Stimulated activated CD8-positive, alpha-beta memory T cell treated with anti-CD3 and anti-CD28 coated beads, Interleukin-12 subunit alpha, Interleukin-12 subunit beta, amount 100 ng/mL, for 4 hours (primary cell): ENCODE measurements at regions not wholly inside any gene's neighbourhood (a gene's known extent, or its start where the extent isn't known, plus 50 kb on each side); places are given as distances from the start of the nearest gene placed in this dataset.
"Not testable (repeated sequence)": the region's sequence is repeated elsewhere in the genome, so short reads cannot be mapped to it uniquely, and the experiment has no call there.

Experiments used
- DNase-seq: peaks from one replicate; pipeline ENCODE4 v3.0.0-alpha.2; 2020; ENCODE audit warnings: low read depth

DNA sequence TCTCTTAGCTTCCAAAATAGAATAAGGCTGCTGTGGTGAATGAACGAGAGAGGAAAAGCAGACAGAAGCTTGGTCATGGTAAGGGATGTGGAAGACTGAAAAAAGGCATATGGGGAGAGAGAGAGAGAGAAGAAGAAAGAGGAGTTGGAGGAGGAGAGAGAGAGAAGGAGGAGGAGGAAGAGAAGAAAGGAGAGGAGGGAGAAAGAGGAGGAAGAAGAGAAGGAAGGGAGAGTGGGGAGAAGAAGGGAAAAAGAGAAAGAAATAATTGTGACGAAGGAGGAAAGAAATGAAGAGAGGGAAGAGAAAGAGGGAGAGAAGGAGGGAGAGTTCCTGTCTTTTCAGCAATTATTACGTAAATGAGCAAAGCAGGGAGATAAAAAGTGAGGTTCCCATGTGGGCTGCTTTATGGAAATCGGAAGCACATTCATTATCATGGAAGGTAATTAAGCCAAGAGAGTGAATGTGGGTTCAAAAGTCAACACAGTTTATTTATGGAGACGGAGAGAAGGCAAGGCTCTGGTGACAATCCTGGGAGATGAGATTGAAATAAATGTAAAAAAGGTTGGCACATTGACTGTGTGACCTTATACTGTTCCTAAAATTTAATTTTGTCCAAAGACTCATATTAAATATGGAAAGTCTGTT, 611.2 kb downstream of the KIF4B start:
- no peak for DNase-seq

GRCh38 chr5:155625315-155625714, 611.8 kb downstream of the KIF4B start:
- no peak for DNase-seq

DNA sequence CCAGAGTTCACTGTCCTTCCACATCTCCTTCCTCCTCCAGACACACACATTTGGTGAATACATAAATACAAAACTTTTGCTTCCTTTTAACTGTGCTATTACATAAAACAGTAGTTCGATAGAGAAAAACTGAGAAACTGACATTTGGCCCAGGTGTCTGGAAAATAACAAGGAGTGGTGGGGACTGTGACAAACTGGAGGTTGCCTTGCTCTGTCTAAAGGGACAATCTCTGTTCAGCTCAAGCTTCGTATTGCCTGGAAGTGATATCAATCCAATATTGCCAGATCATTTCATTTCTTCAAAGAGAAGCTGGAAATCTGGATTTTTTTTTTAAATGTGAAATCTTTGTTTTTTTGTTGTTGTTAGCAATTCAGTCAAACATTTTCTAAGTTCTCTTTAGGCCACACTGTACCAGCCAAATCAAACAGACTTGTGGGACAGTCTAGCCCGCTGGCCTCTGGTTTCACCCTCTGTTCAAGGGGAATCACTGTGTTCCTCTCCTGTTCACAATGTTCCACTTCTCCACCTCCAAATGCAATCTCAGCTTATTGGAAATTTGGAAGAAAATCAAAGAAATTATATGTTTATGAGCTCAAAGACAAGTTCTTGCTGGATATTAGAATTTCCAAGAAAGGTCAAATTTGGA, 612.5 kb downstream of the KIF4B start:
- no peak for DNase-seq

DNA sequence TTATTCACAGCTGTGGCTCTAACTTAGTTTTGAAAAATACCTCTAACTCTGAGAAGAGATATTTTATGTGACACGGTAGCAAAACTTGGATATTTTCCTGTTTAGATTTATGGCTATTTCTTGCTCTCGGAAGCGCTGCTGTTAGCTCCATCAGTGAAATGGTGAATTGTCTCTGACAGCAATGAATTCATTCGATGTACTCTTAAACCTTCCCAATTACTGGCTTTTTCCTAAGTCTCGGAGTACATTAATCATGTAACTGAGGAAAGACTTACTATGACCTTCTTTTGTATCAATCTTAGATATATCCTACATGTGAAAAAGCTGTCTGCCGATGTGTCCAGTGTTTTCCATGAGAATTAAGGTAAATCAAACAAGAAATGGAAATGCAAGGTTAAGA, 613.0 kb downstream of the KIF4B start:
- no peak for DNase-seq

- no peak for DNase-seq
Observed at GRCh38 chr5:155628346-155628745, 614.8 kb downstream of the KIF4B start.

GRCh38 chr5:155629597-155629996, 616.0 kb downstream of the KIF4B start:
- DNase-seq = no peak

GRCh38 chr5:155631116-155631515, 617.6 kb downstream of the KIF4B start:
- no peak for DNase-seq

- no peak for DNase-seq
Observed at GRCh38 chr5:155633338-155633957, 619.9 kb downstream of the KIF4B start.

DNA sequence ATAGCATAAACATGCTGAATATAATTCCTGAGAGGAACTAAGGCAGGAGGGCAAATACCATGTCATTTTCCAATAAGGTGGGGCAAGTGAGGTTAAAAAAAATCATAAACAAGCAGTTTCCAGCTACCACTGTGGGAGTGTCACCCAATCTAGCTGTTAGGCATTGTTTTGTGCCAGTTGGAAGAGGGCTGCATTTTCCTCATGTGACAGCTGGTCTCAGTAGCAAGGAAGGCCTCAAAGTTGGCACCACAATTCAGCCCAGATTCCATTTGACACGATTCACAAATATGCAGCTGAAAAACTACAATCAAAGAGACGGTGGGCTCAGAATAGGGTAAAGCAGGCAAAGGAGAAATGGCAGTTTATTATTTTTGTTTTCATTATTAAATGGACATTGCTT, 636.1 kb downstream of the KIF4B start:
- DNase-seq = no peak

- DNase-seq = no peak
Observed at GRCh38 chr5:155655569-155655968, 642.0 kb downstream of the KIF4B start.

DNA sequence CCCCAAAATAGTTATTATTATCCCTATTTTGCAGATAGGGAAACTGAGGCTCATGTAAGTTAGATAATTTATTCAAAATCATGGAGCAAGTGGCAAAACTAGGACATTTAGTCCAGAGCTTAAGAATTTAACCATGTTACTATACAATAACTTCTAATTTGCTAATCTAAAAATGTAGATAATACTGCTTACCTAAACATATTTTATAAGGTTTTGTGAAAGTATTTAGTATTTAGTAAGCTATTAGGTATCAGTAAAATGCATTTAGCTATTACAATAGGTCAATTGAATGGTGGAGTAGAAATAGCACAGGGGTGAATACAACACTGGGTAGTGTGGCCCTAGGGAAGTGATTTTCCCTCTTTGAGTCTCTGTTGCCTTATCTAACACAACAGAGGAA, 648.3 kb downstream of the KIF4B start:
- no peak for DNase-seq

- DNase-seq = no peak
Observed at GRCh38 chr5:155665361-155665760, 651.8 kb downstream of the KIF4B start.

DNA sequence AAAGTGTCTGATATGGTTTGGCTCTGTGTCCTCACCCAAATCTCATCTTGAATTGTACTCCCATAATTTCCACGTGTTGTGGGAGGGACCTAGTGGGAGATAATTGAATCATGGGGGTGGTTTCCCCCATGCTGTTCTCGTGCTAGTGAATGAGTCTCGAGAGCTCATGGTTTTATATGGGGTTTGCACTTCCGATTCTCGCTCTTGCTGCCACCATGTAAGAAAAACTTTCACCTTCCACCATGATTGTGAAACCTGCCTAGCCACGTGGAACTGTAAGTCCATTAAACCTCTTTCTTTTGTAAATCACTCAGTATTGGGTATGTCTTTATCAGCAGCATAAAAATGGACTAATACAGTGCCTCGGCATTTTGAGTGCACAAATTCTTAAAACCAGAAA, 655.0 kb upstream of the SGCD start:
- not testable (repeated sequence) for DNase-seq

DNA sequence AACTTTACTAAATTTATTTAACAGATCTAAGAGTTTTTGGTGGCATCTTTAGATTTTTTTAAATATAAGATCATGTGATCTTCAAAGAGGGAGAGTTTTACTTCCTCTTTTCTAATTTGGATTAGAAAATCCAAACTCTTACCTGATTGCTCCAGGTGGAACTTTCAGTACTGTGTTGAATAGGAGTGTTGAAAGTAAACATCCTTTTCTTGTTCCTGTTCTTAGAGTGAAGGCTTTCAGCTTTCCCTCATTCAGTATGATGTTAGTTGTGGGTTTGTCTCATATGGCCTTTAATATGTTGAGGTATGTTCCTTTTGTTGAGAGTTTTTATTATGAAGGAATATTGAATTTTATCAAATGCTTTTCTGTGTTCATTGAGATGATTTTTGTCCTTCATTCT, 650.0 kb upstream of the SGCD start:
- no peak for DNase-seq

DNA sequence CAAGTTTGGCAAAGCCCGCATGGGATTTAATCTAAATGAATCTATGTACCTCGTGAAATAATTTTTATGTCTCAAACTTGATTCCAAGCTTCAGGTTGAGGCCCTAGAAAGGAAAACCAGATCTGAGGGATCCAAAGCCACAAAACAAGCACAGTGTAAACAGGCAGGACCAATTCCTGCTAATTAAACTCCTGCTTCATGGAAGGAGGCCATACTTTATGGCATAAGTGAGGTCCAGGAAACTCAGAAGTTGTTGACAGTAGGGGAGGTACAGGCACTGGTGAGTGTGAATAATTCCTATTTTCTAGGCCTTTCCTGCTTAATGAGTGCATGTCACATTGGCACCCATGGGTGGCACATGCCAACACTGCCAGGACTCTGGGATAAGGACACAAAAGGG, 648.6 kb upstream of the SGCD start:
- no peak for DNase-seq

DNA sequence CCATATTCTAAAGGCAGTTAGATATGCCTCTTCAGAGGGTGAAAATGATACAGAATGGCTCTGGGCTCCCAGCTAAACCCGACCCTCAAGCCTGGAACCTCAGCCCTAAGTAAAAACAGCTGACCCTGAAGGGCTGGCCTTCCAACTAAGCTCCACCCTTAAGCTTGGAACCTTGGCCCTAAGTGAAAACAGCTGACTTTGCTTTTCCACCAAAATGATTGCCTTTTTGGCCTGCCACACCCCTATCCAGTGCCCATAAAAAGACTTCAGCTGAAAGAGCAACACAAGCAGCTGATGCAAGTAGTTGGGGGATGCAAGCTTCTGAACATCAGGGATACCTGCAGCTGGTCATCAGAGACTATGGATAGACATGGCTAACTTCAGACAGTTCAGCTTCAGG, 647.4 kb upstream of the SGCD start:
- no peak for DNase-seq

GRCh38 chr5:155684417-155684816, 642.5 kb upstream of the SGCD start:
- no peak for DNase-seq

DNA sequence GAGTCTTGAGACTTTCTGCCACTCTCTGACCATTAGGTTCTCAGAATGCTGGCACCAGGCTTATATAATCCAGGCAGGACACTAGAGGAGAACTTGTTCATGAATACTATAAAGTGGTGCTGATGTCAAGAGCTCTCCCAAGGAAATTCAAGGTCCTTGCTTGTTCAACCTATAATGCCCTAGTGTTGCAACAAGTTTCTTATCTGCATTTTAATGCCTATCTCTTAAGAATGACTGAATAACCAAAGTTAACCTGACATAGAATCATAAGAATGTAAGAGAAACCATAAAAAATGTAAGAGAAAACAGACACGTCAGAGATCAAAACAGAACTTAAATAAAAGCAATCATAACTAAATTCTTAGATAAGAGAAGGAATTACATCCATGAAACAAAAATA, 640.8 kb upstream of the SGCD start:
- no peak for DNase-seq

DNA sequence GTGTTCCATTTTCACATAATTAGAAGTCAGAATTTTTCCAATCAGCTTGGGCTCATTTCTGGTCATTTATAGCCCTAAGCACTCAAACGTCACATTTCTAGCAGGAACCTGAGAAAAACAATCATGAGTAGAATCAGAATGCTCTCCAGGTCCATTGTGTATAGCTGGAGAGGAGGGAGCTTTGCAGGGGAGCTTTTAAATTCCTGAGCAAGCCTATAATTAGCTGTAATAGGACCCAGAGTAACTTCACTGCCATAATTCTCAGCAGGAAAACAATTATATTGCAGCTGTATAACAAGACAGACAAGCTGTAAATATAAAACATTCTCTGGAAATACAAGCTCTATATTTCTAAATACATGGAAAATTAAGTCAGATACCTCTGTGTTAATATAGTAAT, 637.6 kb upstream of the SGCD start:
- DNase-seq = no peak

GRCh38 chr5:155696362-155696761, 630.6 kb upstream of the SGCD start:
- DNase-seq = no peak

DNA sequence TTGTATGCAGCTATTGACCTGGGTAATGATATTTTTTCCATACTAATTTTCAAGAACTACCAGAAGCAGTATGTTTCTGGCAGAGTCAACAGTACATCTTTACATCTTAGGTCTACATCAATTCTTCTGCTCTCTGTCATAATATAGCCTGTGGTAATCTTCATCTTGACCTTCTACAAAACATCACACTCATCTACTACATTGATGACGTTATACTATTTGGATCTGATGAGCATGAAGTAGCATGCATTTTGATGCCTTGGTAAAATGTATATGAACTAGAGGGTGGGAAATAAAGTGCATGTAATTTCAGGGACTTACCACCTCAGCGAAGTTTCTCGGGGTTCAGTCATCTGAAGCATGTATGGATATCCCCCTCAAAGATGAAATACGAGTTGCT, 629.7 kb upstream of the SGCD start:
- DNase-seq = no peak

GRCh38 chr5:155699385-155699784, 627.6 kb upstream of the SGCD start:
- DNase-seq = no peak

DNA sequence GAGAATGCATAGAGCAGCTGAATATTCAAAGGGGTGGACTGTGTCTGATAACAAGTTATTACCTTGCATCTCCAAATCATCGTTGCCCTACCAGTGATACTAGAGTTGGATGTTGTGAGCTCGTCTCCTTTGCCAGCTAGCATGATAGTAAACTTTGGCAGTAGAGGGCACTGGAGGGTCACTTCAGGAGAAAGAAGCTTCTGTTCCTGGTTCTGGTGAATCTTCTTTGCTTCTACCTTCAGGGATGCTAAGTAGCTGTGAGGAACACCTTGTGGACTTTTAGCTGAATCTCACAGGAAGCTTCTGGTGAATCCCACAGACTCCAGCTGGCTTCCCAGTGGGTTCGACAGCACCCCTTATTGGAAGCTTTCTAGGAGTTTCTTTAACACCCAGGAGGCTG, 626.6 kb upstream of the SGCD start:
- no peak for DNase-seq

DNA sequence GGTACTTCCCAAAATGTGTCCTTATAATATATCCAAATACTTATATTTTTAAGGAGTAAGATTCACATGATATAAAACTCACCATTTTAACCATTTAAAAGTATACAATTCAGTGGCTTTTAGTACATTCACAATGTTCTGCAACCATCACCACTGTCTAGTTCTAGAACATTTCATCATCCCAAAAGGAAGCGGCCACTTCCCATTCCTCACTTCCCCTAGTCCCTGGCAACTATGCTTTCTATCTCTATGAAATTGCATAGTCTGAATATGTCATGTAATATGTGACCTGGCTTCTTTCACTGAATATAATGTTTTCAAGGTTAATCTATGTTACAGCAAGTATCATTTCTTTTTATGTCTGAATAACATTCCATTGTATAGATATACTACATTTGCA, 615.1 kb upstream of the SGCD start:
- no peak for DNase-seq
